Hematopoietic multipotent progenitor cell treated with erythropoietin and hydrocortisone succinate and interleukin-3 and kit ligand, for 4 days (in vitro differentiated cells): ENCODE measurements at regions not wholly inside any gene's neighbourhood (a gene's known extent, or its start where the extent isn't known, plus 50 kb on each side); places are given as distances from the start of the nearest gene placed in this dataset.
"Not testable (repeated sequence)": the region's sequence is repeated elsewhere in the genome, so short reads cannot be mapped to it uniquely, and the experiment has no call there.

Experiments
- DNase-seq: peaks from one replicate; pipeline ENCODE4 v3.0.0-alpha.2; 2015

GRCh38 chr1:145553795-145554194, 54.0 kb upstream of the GPR89A start:
- DNase-seq = not testable (repeated sequence)

DNA sequence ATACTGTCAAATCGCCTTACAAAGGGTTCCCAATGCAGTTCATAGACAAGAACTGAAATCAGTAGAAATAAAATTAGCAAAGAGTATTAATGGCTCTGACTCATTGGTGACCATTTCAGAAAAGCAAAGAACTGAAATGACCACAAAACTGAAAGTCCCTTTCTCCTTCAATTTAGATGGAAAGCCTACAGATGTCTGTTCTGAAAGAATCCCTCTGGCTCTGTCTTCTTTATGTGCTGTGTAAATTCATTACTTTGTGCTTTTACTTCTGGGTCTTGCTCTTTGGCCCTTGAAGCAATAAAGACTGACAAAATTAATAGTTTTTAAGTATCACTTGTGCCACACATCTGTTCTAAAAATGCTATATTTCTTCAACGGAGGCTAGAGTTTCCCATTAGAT, 62.7 kb upstream of the GPR89A start:
- no peak for DNase-seq

- not testable (repeated sequence) for DNase-seq
Measured at GRCh38 chr1:145541685-145542084, 66.1 kb upstream of the GPR89A start.

DNA sequence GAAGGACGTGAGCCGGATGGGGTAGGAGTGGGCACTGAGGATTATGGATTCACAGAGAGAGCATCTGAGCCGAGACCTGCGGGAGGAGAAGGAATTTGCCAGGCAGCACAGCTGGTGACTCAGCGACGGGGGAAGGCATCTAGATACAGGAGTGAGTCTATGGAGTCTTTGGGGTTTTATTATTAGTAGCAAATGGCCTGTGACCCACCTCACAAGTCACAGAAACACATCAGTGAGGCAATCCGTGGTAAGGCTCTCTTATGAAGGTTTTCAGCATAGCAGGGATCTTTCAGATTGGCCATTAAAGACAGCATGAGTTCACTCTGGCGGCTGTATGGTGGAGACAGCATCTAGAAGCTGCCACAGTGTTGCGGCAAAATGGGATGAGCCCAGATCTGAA, 66.5 kb upstream of the GPR89A start:
- not testable (repeated sequence) for DNase-seq

- DNase-seq = not testable (repeated sequence)
Measured at GRCh38 chr1:145538118-145538882, 69.5 kb upstream of the GPR89A start.

DNA sequence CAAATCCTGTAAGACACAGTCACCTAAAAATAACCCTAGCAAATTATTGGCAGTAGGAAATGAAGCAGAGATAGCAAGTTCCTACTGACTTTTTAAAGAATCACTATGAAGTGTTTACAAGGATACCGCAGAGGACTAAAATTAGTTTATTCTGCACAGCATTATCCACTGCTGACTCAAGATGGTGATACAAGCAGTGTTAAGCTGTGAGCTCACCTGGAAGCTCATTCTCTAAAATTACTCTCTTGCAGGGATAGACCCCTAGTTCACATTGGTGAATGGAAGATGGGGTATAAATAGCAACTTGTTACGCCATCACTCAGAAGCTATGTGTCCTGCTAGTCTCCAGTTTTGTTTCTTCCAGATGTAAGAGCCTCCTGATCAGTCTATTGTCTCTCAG, 70.8 kb upstream of the GPR89A start:
- DNase-seq = not testable (repeated sequence)

GRCh38 chr1:145535461-145535860, 72.3 kb upstream of the GPR89A start:
- peak; percentile 5 for DNase-seq

- not testable (repeated sequence) for DNase-seq
Measured at GRCh38 chr1:145528068-145528564, 79.7 kb upstream of the GPR89A start.

GRCh38 chr1:145520159-145520558, 87.6 kb upstream of the GPR89A start:
- DNase-seq = not testable (repeated sequence)

- not testable (repeated sequence) for DNase-seq
Measured at GRCh38 chr1:145519302-145519701, 88.5 kb upstream of the GPR89A start.

DNA sequence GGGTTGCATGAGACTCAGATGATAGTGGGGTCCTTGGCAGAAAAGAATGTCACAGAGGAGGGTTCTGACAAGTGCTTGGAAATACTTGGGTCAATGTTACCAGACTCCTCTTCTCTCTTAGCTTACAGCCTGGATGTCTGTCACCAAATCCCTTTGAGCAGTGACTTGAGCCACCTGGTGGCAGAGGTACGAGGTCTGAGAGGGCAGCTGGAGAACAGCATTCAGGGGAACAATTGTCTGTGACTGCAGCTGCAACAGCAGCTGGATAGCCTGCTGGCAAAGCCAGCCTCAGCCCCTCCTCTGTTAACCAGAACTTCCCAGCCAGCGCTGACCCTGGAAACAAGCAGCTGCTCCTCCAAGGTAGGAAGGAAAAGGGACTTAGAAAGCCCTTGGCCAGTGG, 87.6 kb upstream of the NBPF20 start:
- DNase-seq = not testable (repeated sequence)

DNA sequence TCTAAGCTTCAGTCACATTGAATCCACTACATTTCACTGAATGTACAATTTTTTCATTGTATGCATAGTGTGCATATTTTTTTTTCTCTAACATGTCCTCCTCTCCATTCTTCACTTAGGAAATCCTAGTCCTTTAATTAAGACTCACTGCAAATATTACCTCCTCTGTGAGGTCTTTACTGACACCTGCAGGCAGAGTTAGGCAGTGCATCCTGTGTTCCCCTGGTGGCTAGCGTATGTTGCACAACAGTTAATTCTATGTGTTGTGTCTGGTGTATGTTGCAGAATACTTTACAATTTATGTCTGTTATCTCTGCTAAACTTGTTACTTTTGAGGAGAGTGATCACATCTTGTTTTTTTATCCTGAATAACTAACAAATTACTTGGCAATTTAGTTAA, 82.7 kb upstream of the NBPF20 start:
- DNase-seq = not testable (repeated sequence)

DNA sequence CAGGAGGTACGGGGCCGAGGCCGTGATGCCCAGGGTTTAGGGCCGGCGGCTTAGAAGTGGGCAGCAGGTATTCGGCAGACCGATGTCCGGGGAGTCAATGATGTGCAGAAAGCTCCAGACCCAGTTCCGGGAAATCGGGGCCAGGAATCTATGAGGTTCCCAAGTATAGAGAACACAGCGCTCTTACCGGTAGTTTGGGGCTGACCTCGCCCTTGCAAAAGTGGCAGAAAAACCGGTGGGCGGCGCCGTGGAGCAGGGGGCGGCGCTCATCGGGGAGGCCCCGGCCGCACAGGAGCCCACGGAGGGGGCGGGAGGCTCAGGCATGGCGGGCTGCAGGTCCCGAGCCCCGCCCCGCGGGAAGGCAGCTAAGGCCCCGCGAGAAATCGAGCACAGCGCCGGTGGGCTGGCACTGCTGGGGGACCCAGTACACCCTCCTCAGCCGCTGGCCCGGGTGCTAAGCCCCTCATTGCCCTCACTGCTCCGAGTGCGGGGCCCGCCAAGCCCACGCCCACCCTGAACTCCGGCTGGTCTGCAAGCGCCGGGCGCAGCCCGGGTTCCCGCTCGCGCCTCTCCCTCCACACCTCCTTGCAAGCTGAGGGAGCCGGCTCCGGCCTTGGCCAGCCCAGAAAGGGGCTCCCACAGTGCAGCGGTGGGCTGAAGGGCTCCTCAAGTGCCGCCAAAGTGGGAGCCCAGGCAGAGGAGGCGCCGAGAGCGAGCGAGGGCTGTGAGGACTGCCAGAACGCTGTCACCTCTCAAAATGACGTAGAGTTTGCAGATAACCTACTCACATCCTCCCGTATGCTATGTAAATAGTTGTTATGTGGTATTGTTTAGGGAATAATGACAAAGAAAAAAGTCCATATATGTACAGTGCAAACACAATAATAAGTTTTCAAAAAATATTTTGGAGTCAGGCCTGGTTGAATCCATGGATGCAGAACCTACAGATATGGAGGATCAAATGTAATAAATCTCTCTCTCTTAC, 80.6 kb upstream of the NBPF20 start:
- DNase-seq = not testable (repeated sequence)

- DNase-seq = not testable (repeated sequence)
Measured at GRCh38 chr1:145504834-145505413, 79.5 kb upstream of the NBPF20 start.

DNA sequence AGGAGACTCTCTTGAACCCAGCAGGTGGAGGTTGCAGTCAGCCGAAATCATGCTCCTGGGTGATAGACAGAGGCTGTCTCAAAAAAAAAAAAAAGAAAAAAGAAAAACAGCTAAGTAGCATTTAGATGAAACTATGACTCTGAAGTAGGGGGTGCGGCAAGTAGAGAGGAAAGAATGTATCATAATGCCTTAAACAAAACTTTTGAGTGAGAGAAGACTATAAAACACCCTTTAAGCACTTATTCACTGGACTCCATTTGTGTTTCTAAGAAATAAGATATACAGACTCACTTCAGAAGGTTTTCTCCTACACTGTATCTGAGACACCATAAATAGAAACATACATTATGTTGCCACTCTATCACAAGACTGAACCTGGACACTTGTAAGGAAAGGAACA, 78.9 kb upstream of the NBPF20 start:
- DNase-seq = not testable (repeated sequence)

DNA sequence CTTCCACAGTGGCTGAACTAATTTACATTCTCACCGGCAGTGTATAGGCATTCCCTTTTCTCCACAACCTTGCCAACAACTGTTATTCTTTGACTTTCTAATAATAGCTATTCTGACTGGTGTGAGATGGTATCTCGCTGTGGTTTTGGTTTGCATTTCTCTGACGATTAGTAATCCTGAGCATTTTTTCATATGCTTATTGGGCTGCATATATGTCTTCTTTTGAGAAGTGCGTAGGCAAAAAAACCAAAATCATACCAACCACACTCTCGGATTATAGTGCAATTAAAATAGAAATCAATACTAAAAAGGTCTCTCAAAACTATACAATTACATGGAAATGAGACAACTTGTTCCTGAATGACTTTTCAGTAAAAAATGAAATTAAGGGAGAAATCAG, 74.8 kb upstream of the NBPF20 start:
- DNase-seq = not testable (repeated sequence)

GRCh38 chr1:145495077-145495871, 69.9 kb upstream of the NBPF20 start:
- DNase-seq = not testable (repeated sequence)

DNA sequence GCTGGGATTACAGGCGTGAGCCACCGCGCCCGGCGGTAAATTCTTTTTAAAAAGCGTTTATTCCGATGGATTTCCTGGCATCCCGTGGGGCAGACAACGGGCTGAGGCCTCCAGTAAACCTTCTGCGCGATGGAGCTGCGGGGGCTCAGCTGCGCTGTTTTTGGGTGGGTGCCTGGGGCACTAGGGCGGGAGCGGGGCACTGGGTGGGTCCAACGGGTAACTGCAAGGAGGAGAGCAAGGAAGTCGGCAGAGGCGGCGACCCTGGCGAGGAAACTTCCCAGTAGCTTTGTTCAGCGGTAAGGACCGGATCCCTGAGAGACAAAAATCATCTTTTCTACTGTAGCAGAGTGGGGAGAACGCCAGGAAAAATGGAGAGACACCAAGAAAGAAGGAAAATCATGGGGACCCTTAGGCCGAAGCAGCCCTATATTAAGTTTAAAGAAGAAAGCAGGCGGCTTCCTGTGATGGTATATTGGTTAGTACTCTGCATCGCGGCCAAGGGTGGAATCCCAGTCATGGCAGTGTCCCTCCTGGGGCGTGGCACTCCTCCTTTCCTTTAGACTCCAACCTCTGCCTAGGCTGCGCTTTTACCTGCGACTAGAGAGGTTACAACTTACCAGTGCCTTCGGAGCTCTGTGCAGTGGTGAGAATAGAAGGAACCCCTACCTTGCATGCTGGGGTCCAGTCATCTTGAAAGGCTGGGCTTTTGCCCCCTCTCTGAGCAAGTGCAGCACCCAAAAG, 63.0 kb upstream of the NBPF20 start:
- DNase-seq = not testable (repeated sequence)

- DNase-seq = not testable (repeated sequence)
Measured at GRCh38 chr1:145487156-145487555, 61.8 kb upstream of the NBPF20 start.

GRCh38 chr1:145484257-145484656, 58.9 kb upstream of the NBPF20 start:
- peak; percentile 26 for DNase-seq

DNA sequence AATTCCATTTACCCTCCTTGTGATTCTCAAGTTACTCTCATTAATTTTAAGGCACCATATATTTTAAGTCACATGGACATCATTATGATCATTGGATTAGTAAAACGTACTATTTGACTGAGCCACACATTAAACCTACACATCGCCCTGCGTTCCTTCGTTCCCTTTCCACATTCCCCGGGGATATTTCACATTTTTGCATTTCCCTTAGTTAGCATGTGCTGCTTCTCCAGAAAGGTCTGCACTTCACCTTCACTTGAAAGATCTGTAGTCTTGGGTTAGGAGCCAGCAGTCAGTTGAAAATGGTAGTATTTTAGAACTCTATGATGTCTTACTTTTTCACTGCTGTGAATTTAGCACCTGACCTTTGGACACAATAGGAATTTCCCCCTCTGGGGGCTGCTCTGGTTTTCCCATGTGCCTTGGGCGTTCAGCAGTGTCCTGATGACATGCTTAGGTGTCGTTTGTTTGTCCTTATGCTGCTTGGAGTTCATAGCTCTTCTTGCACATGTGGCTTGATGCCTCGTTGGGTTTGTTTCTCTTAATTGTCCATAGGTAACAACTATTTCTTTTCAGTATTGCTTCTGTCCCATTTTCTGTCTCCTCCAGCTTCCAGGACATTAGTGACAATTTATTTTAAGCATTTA, 56.9 kb upstream of the NBPF20 start:
- not testable (repeated sequence) for DNase-seq
